CD4-positive, alpha-beta T cell (primary cell): ENCODE measurements at regions not wholly inside any gene's neighbourhood (a gene's known extent, or its start where the extent isn't known, plus 50 kb on each side); places are given as distances from the start of the nearest gene placed in this dataset.

Experiments used
- ATAC-seq: fragments of 200-7000 bp; cut with Tn5 transposase; one replicate; pipeline ENCODE4 v1.10.0; 2022; ENCODE audit warnings: mild to moderate bottlenecking; ENCODE audit not compliant: poor library complexity
- CTCF ChIA-PET: fragments of 350-600 bp; sonication (Branson Sonifier 250); formaldehyde crosslinking; loops from one replicate; lab custom pipeline; 2021; ENCODE audit warnings: antibody characterized with exemption, inconsistent platforms; lab: Charles Lee
- POLR2A ChIA-PET: fragments of 350-600 bp; sonication (Branson Sonifier 250); formaldehyde crosslinking; loops from one replicate; lab custom pipeline; 2021; ENCODE audit warnings: antibody characterized with exemption, inconsistent platforms; lab: Charles Lee
- DNase-seq, 14 experiments: peaks; one replicate each; pipeline ENCODE4 v3.0.0-alpha.2; 2013 to 2020; ENCODE audit warnings: mixed read lengths in 2 of 14
- H3K27ac ChIP-seq, 2 donors: one replicate each; pipeline versions ENCODE4 v1.5.1 to v1.7.0; 2013; ENCODE audit warnings: low read length in 2 of 2, low read depth in 1 of 2, mild to moderate bottlenecking in 1 of 2
- H3K27me3 ChIP-seq, 2 experiments: 1 replicate in 1 of 2; 2 replicates in 1 of 2; pipeline versions ENCODE4 v1.6.1 to v1.7.0; 2013; ENCODE audit warnings: low read length in 2 of 2, control low read depth in 1 of 2, mild to moderate bottlenecking in 1 of 2, moderate library complexity in 1 of 2; ENCODE audit not compliant: insufficient read depth in 2 of 2, control insufficient read depth in 1 of 2
- H3K36me3 ChIP-seq: one replicate; pipeline ENCODE4 v1.6.1; 2013; ENCODE audit warnings: low read length, control low read depth; ENCODE audit not compliant: insufficient read depth
- H3K4me1 ChIP-seq: one replicate; pipeline ENCODE4 v1.6.1; 2013; ENCODE audit warnings: low read length, control low read depth; ENCODE audit not compliant: insufficient read depth
- H3K4me3 ChIP-seq: one replicate; pipeline ENCODE4 v1.5.1; 2013; ENCODE audit warnings: mild to moderate bottlenecking, low read length, moderate library complexity
- H3K9me3 ChIP-seq, 2 experiments: 1 replicate in 1 of 2; 2 replicates in 1 of 2; pipeline versions ENCODE4 v1.6.1 to v1.7.0; 2013; ENCODE audit warnings: low read length in 2 of 2, mild to moderate bottlenecking in 2 of 2, control low read depth in 1 of 2, moderate library complexity in 1 of 2; ENCODE audit not compliant: control insufficient read depth in 1 of 2, insufficient read depth in 1 of 2
- H3K27ac Mint-ChIP-seq: one replicate; pipeline ENCODE4 v1.8.0; 2020; ENCODE audit warnings: mixed read lengths
- H3K27me3 Mint-ChIP-seq: one replicate; pipeline ENCODE4 v1.8.0; 2021; ENCODE audit warnings: mixed read lengths
- H3K36me3 Mint-ChIP-seq: one replicate; pipeline ENCODE4 v1.8.0; 2021; ENCODE audit warnings: low read depth, mixed read lengths
- H3K4me1 Mint-ChIP-seq: one replicate; pipeline ENCODE4 v1.8.0; 2021; ENCODE audit warnings: low read depth, mixed read lengths
- H3K4me3 Mint-ChIP-seq: one replicate; pipeline ENCODE4 v1.8.0; 2020; ENCODE audit warnings: mild to moderate bottlenecking, mixed read lengths
- H3K9me3 Mint-ChIP-seq: one replicate; pipeline ENCODE4 v1.8.0; 2020; ENCODE audit warnings: mixed read lengths
- intact Hi-C, 2 experiments: fragments of 100-400 bp; cut with DNase I in 1 of 2; cut with micrococcal nuclease in 1 of 2; formaldehyde crosslinking; loops; one replicate each; pipeline versions ENCODE4 v1.15.1 to v1.9.0; 2023 to 2025; cut with DNase I, micrococcal nuclease
- TF ChIP-seq, protein P1 (sequence below): fragments of 200-600 bp; IDR thresholded peaks from one replicate; pipeline ENCODE4 v1.8.0; 2022; ENCODE audit warnings: antibody characterized with exemption, mild to moderate bottlenecking

DNA sequence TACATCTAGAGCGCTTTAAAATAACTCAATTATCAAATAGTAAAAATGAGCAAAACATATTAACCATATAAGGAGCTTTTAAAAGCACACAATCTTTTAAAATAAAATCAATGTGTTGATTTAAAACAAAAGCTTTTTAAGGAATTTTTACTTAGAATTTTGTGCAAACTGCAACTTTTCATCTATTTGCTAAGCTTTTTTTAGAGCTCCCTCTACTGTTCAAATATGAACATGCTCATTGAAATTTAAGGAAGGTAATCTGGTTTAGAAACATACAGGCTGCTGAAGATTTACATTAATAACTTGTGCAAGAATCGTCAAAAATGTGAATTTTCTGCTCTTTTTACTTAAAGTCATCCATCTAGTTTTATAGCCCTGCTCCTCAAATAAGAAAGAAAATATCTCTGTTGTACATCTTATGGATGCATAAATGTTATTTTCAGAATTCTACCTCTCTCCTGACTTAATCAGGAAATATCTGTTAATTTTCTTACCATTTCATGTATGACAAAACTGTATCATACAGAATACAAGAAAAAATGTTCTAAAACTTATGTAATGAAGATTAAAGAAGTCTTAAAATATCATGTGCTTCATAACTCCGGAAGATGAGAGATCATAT lies 469.4 kb upstream of the ROBO2 start:
- POLR2A ChIA-PET = no interaction called here
- intact Hi-C loops = loop anchor here in 1 of 2 experiments (5.0 kb wide), 1 partner anchor 208 kb away; no protein-coding TSS in a partner anchor
- no peaks in the 10 kb centered on the region for H3K36me3 ChIP-seq
- no peak overlapping the region for H3K27ac Mint-ChIP-seq
- no peaks in the 10 kb centered on the region for H3K4me1 Mint-ChIP-seq
- peaks cover 0 to 8% of the 10 kb centered on the region in 2 experiments for H3K9me3 ChIP-seq
- CTCF ChIA-PET = no interaction called here
- no peaks in the 10 kb centered on the region for H3K27me3 Mint-ChIP-seq
- peaks cover 2% of the 10 kb centered on the region for H3K9me3 Mint-ChIP-seq
- TF ChIP-seq, protein P1, sequence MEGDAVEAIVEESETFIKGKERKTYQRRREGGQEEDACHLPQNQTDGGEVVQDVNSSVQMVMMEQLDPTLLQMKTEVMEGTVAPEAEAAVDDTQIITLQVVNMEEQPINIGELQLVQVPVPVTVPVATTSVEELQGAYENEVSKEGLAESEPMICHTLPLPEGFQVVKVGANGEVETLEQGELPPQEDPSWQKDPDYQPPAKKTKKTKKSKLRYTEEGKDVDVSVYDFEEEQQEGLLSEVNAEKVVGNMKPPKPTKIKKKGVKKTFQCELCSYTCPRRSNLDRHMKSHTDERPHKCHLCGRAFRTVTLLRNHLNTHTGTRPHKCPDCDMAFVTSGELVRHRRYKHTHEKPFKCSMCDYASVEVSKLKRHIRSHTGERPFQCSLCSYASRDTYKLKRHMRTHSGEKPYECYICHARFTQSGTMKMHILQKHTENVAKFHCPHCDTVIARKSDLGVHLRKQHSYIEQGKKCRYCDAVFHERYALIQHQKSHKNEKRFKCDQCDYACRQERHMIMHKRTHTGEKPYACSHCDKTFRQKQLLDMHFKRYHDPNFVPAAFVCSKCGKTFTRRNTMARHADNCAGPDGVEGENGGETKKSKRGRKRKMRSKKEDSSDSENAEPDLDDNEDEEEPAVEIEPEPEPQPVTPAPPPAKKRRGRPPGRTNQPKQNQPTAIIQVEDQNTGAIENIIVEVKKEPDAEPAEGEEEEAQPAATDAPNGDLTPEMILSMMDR = no peak
- no peaks in the 10 kb centered on the region for H3K4me1 ChIP-seq
- no peaks in the 10 kb centered on the region for H3K27me3 ChIP-seq
- H3K4me3 Mint-ChIP-seq = no peak overlapping the region
- H3K4me3 ChIP-seq = no peak overlapping the region
- no peak overlapping the region for H3K27ac ChIP-seq
- H3K36me3 Mint-ChIP-seq = no peaks in the 10 kb centered on the region
- DNase-seq (no peak), ATAC-seq (no peak)

DNA sequence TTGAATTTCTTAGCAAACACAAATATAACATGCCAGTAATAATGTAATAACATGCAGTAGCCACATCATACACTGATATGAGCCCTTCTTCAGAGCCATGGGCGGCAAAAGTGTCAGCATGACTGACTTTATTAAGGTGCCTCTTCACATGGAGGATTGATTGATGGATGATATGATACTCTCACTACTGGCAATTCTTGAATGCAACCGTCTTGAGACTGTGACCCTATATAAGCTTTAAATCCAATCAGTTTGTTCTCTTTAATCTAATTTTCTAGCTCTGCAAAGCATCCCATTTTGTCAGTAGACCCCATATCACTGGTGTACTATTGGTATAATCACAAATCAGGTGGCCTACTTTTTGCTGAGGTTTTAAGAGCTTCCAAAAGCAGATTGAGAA lies 463.7 kb upstream of the ROBO2 start:
- Mint-ChIP-seq H3K4me1 (no peaks in the 10 kb centered on the region), H3K27ac (no peak overlapping the region), H3K36me3 (no peaks in the 10 kb centered on the region), H3K4me3 (no peak overlapping the region), H3K27me3 (no peaks in the 10 kb centered on the region), H3K9me3 (peaks cover 9% of the 10 kb centered on the region)
- DNase-seq (no peak), ATAC-seq (no peak)
- H3K9me3 ChIP-seq = no peaks in the 10 kb centered on the region
- H3K36me3 ChIP-seq = no peaks in the 10 kb centered on the region
- POLR2A ChIA-PET = no interaction called here
- TF ChIP-seq, protein P1 = no peak
- no peak overlapping the region for H3K4me3 ChIP-seq
- no peak overlapping the region for H3K27ac ChIP-seq
- H3K27me3 ChIP-seq = no peaks in the 10 kb centered on the region
- H3K4me1 ChIP-seq = no peaks in the 10 kb centered on the region
- intact Hi-C loops = no loop called here
- CTCF ChIA-PET = no interaction called here

DNA sequence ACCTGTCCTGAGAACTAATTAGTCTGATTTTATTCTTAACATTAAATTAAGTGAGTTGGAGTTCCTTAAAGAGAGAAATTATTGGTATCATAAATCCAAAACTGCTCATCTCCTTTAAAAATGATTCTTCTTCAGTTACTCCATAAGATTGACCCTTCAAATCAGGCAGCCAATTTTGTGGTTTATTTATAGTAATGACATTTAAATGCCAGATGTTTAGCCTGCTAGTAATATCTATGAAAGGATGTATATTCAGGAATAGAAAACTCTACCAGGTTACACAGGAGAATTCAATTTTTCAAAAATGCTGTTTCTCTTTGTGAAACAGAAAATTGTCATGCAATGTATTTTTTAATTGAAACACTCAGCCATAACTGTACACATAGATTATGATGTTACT lies 457.8 kb upstream of the ROBO2 start:
- no peaks in the 10 kb centered on the region for H3K36me3 ChIP-seq
- H3K27me3 ChIP-seq = no peaks in the 10 kb centered on the region
- peaks cover 12% of the 10 kb centered on the region for H3K9me3 Mint-ChIP-seq
- H3K4me1 ChIP-seq = no peaks in the 10 kb centered on the region
- H3K4me3 ChIP-seq = no peak overlapping the region
- ChIA-PET POLR2A (no interaction called here), CTCF (no interaction called here)
- no peaks in the 10 kb centered on the region for H3K27me3 Mint-ChIP-seq
- H3K27ac ChIP-seq = no peak overlapping the region
- no peak overlapping the region for H3K4me3 Mint-ChIP-seq
- no peak overlapping the region for H3K27ac Mint-ChIP-seq
- H3K9me3 ChIP-seq = no peaks in the 10 kb centered on the region
- intact Hi-C loops = no loop called here
- DNase-seq = no peak
- H3K4me1 Mint-ChIP-seq = no peaks in the 10 kb centered on the region
- H3K36me3 Mint-ChIP-seq = no peaks in the 10 kb centered on the region
- TF ChIP-seq, protein P1 = no peak
- no peak for ATAC-seq
